GM23338 (cell line): ENCODE measurements at regions not wholly inside any gene's neighbourhood (a gene's known extent, or its start where the extent isn't known, plus 50 kb on each side); places are given as distances from the start of the nearest gene placed in this dataset.

Source experiments
- CREB1 ChIP-seq: fragments of 250-450 bp; sonication (Bioruptor Pico); IDR thresholded peaks from 2 replicates; pipeline ENCODE4 v1.5.0; 2020; ENCODE audit warnings: low read depth, mild to moderate bottlenecking, moderate library complexity
- EZH2 ChIP-seq: fragments of 200-600 bp; sonication (generic); IDR thresholded peaks from one replicate; pipeline ENCODE4 v1.8.0; 2017; ENCODE audit warnings: antibody characterized with exemption, mild to moderate bottlenecking, low read depth; ENCODE audit not compliant: unreplicated experiment
- EZH2phosphoT487 ChIP-seq: fragments of 200-600 bp; sonication (generic); IDR thresholded peaks from one replicate; pipeline ENCODE4 v1.8.1; 2018; ENCODE audit warnings: antibody characterized with exemption; ENCODE audit not compliant: unreplicated experiment
- JUNB ChIP-seq: IDR thresholded peaks from one replicate; pipeline ENCODE4 v1.6.1; 2016; ENCODE audit warnings: antibody characterized with exemption; ENCODE audit not compliant: unreplicated experiment
- NANOG ChIP-seq: IDR thresholded peaks from 2 replicates; pipeline ENCODE4 v1.6.1; 2016; ENCODE audit warnings: antibody characterized with exemption, borderline replicate concordance
- POLR2AphosphoS5 ChIP-seq: IDR thresholded peaks from 2 replicates; pipeline ENCODE4 v1.6.1; 2016; ENCODE audit warnings: antibody characterized with exemption, low read depth
- STAT1 ChIP-seq: IDR thresholded peaks from one replicate; pipeline ENCODE4 v1.6.1; 2016; ENCODE audit warnings: antibody characterized with exemption; ENCODE audit not compliant: unreplicated experiment
- ZNF114 ChIP-seq: fragments of 250-450 bp; sonication (Bioruptor Pico); IDR thresholded peaks from 2 replicates; pipeline ENCODE4 v1.5.0; 2020; ENCODE audit warnings: mild to moderate bottlenecking, moderate library complexity
- ZNF331 ChIP-seq: fragments of 250-450 bp; sonication (Bioruptor Pico); IDR thresholded peaks from 2 replicates; pipeline ENCODE4 v1.5.0; 2020; ENCODE audit warnings: low read depth, mild to moderate bottlenecking, moderate library complexity
- TF ChIP-seq, protein P1 (sequence below), 2 experiments: fragments of 200-600 bp in 1 of 2; sonication (generic) in 1 of 2; conservative IDR thresholded peaks; 2 replicates each; pipeline versions ENCODE4 v1.5.1 to v1.6.1; 2016 to 2017; ENCODE audit warnings: antibody characterized with exemption in 2 of 2, low read depth in 2 of 2, mild to moderate bottlenecking in 2 of 2, moderate library complexity in 1 of 2
- TF ChIP-seq, protein P2 (sequence below): IDR thresholded peaks from one replicate; pipeline ENCODE4 v1.6.1; 2018; ENCODE audit warnings: antibody characterized with exemption; ENCODE audit not compliant: unreplicated experiment
- TF ChIP-seq, protein P3 (sequence below): IDR thresholded peaks from 2 replicates; pipeline ENCODE4 v1.6.1; 2016; ENCODE audit warnings: antibody characterized with exemption

- TF ChIP-seq, protein P1, sequence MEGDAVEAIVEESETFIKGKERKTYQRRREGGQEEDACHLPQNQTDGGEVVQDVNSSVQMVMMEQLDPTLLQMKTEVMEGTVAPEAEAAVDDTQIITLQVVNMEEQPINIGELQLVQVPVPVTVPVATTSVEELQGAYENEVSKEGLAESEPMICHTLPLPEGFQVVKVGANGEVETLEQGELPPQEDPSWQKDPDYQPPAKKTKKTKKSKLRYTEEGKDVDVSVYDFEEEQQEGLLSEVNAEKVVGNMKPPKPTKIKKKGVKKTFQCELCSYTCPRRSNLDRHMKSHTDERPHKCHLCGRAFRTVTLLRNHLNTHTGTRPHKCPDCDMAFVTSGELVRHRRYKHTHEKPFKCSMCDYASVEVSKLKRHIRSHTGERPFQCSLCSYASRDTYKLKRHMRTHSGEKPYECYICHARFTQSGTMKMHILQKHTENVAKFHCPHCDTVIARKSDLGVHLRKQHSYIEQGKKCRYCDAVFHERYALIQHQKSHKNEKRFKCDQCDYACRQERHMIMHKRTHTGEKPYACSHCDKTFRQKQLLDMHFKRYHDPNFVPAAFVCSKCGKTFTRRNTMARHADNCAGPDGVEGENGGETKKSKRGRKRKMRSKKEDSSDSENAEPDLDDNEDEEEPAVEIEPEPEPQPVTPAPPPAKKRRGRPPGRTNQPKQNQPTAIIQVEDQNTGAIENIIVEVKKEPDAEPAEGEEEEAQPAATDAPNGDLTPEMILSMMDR (conservative IDR thresholded peaks at IDR 0.05; ENCODE audit: low read depth in 2 of 2) = no peak
- TF ChIP-seq CREB1 (CRISPR knock-in tag) = no peak
- no peak for TF ChIP-seq EZH2
- no peak for TF ChIP-seq POLR2AphosphoS5
- TF ChIP-seq, protein P2, sequence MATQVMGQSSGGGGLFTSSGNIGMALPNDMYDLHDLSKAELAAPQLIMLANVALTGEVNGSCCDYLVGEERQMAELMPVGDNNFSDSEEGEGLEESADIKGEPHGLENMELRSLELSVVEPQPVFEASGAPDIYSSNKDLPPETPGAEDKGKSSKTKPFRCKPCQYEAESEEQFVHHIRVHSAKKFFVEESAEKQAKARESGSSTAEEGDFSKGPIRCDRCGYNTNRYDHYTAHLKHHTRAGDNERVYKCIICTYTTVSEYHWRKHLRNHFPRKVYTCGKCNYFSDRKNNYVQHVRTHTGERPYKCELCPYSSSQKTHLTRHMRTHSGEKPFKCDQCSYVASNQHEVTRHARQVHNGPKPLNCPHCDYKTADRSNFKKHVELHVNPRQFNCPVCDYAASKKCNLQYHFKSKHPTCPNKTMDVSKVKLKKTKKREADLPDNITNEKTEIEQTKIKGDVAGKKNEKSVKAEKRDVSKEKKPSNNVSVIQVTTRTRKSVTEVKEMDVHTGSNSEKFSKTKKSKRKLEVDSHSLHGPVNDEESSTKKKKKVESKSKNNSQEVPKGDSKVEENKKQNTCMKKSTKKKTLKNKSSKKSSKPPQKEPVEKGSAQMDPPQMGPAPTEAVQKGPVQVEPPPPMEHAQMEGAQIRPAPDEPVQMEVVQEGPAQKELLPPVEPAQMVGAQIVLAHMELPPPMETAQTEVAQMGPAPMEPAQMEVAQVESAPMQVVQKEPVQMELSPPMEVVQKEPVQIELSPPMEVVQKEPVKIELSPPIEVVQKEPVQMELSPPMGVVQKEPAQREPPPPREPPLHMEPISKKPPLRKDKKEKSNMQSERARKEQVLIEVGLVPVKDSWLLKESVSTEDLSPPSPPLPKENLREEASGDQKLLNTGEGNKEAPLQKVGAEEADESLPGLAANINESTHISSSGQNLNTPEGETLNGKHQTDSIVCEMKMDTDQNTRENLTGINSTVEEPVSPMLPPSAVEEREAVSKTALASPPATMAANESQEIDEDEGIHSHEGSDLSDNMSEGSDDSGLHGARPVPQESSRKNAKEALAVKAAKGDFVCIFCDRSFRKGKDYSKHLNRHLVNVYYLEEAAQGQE = no peak
- no peak for TF ChIP-seq EZH2phosphoT487
- no peak for TF ChIP-seq ZNF114
- no peak for TF ChIP-seq ZNF331
- no peak for TF ChIP-seq JUNB
- no peak for TF ChIP-seq NANOG
- TF ChIP-seq, protein P3, sequence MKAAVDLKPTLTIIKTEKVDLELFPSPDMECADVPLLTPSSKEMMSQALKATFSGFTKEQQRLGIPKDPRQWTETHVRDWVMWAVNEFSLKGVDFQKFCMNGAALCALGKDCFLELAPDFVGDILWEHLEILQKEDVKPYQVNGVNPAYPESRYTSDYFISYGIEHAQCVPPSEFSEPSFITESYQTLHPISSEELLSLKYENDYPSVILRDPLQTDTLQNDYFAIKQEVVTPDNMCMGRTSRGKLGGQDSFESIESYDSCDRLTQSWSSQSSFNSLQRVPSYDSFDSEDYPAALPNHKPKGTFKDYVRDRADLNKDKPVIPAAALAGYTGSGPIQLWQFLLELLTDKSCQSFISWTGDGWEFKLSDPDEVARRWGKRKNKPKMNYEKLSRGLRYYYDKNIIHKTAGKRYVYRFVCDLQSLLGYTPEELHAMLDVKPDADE = no peak
- no peak for TF ChIP-seq STAT1
Observed at GRCh38 chr1:58000821-58001220, 545.7 kb downstream of the OMA1 start.
